Neural cell (in vitro differentiated cells): ENCODE measurements at regions not wholly inside any gene's neighbourhood (a gene's known extent, or its start where the extent isn't known, plus 50 kb on each side); places are given as distances from the start of the nearest gene placed in this dataset.

Experiments used
- H2AFZ ChIP-seq: fragments of 200-600, 300-800 bp; sonication (generic), shearing (Covaris generic); 2 replicates; pipeline ENCODE4 v1.6.0; 2014; ENCODE audit warnings: low read depth, mild to moderate bottlenecking, antibody characterized with exemption, low read length, moderate library complexity
- H3F3A ChIP-seq: fragments of 200-600 bp; shearing (Covaris generic); 2 replicates; pipeline ENCODE4 v1.6.1; 2016; ENCODE audit warnings: mild to moderate bottlenecking, moderate library complexity, mixed read lengths, antibody characterized with exemption, low read length; ENCODE audit not compliant: insufficient read depth, poor library complexity, severe bottlenecking
- H3K27ac ChIP-seq: fragments of 200-600, 300-800 bp; sonication (generic), shearing (Covaris generic); 2 replicates; pipeline ENCODE4 v1.5.1; 2014; ENCODE audit warnings: mild to moderate bottlenecking, low read length, moderate library complexity
- H3K27me3 ChIP-seq: fragments of 300-800, 200-600 bp; sonication (generic), shearing (Covaris generic); 2 replicates; pipeline ENCODE4 v1.6.0; 2014; ENCODE audit warnings: mild to moderate bottlenecking, low read depth, low read length, moderate library complexity; ENCODE audit not compliant: insufficient read depth
- H3K36me3 ChIP-seq: fragments of 300-800, 200-600 bp; sonication (generic), shearing (Covaris generic); 2 replicates; pipeline ENCODE4 v1.5.1; 2014; ENCODE audit warnings: mild to moderate bottlenecking, antibody characterized with exemption, low read length, moderate library complexity; ENCODE audit not compliant: insufficient read depth
- H3K4me2 ChIP-seq: fragments of 300-800, 200-600 bp; sonication (generic), shearing (Covaris generic); 2 replicates; pipeline ENCODE4 v1.6.0; 2014; ENCODE audit warnings: mild to moderate bottlenecking, low read length
- H3K4me3 ChIP-seq: fragments of 300-800, 200-600 bp; sonication (generic), shearing (Covaris generic); 2 replicates; pipeline ENCODE4 v1.5.1; 2014; ENCODE audit warnings: mild to moderate bottlenecking, low read length, moderate library complexity
- H3K79me2 ChIP-seq: fragments of 200-600 bp; shearing (Covaris generic); replicated peaks from 2 replicates; pipeline ENCODE4 v1.6.0; 2014; ENCODE audit warnings: mild to moderate bottlenecking, low read length, moderate library complexity; ENCODE audit not compliant: insufficient read depth
- H3K9ac ChIP-seq: fragments of 300-800, 200-600 bp; sonication (generic), shearing (Covaris generic); 2 replicates; pipeline ENCODE4 v1.6.1; 2016; ENCODE audit warnings: mild to moderate bottlenecking, low read length, mixed read lengths
- H3K9me2 ChIP-seq: fragments of 200-600 bp; shearing (Covaris generic); 2 replicates; pipeline ENCODE4 v1.6.1; 2016; ENCODE audit warnings: mild to moderate bottlenecking, low read length, mixed read lengths; ENCODE audit not compliant: insufficient read depth
- H3K9me3 ChIP-seq: fragments of 200-600, 300-800 bp; sonication (generic), shearing (Covaris generic); 2 replicates; pipeline ENCODE4 v1.6.1; 2016; ENCODE audit warnings: mild to moderate bottlenecking, mixed run types, low read length, moderate library complexity, mixed read lengths
- H4K20me1 ChIP-seq: fragments of 200-600 bp; shearing (Covaris generic); 2 replicates; pipeline ENCODE4 v1.6.1; 2016; ENCODE audit warnings: mild to moderate bottlenecking, mixed run types; ENCODE audit not compliant: insufficient read depth
- CTCF ChIP-seq: fragments of 450-650 bp; IDR thresholded peaks from 2 replicates; pipeline ENCODE4 v1.5.1; 2014; ENCODE audit warnings: antibody characterized with exemption, mild to moderate bottlenecking, moderate library complexity; ENCODE audit not compliant: poor library complexity, severe bottlenecking
- EP300 ChIP-seq: fragments of 450-650 bp; conservative IDR thresholded peaks from 2 replicates; pipeline ENCODE4 v1.6.1; 2014; ENCODE audit warnings: antibody characterized with exemption, mild to moderate bottlenecking, moderate library complexity; ENCODE audit not compliant: poor library complexity, severe bottlenecking
- EZH2 ChIP-seq: fragments of 200-600, 300-800 bp; shearing (Covaris generic), sonication (generic); IDR thresholded peaks from 2 replicates; pipeline ENCODE4 v1.6.1; 2014; ENCODE audit warnings: antibody characterized with exemption, low read length, borderline replicate concordance, mild to moderate bottlenecking; ENCODE audit not compliant: insufficient read depth, poor library complexity, severe bottlenecking
- MXI1 ChIP-seq: fragments of 450-650 bp; conservative IDR thresholded peaks from 2 replicates; pipeline ENCODE4 v1.6.1; 2014; ENCODE audit warnings: antibody characterized with exemption, mild to moderate bottlenecking; ENCODE audit not compliant: poor library complexity, severe bottlenecking
- POLR2AphosphoS5 ChIP-seq: IDR thresholded peaks from 2 replicates; pipeline ENCODE4 v1.6.1; 2012
- RAD21 ChIP-seq: fragments of 450-650 bp; conservative IDR thresholded peaks from 2 replicates; pipeline ENCODE4 v1.6.1; 2014; ENCODE audit warnings: antibody characterized with exemption, mild to moderate bottlenecking, moderate library complexity
- REST ChIP-seq: IDR thresholded peaks from 2 replicates; pipeline ENCODE4 v1.6.1; 2012; ENCODE audit warnings: borderline replicate concordance
- SMC3 ChIP-seq: fragments of 450-650 bp; conservative IDR thresholded peaks from 2 replicates; pipeline ENCODE4 v1.6.1; 2014; ENCODE audit warnings: antibody characterized with exemption, mild to moderate bottlenecking, moderate library complexity; ENCODE audit not compliant: poor library complexity
- TAF1 ChIP-seq: IDR thresholded peaks from 2 replicates; pipeline ENCODE4 v1.6.1; 2012; ENCODE audit warnings: low read depth

GRCh38 chr13:63291701-63292100 is 1876.1 kb upstream of the PCDH20 start:
- no peak overlapping the region for H2AFZ ChIP-seq
- no peak overlapping the region for H3K27ac ChIP-seq
- no peak for TF ChIP-seq EP300
- TF ChIP-seq TAF1: no peak
- TF ChIP-seq SMC3: no peak
- no peak for TF ChIP-seq REST
- no peak for TF ChIP-seq CTCF
- TF ChIP-seq MXI1: no peak
- TF ChIP-seq POLR2AphosphoS5: no peak
- TF ChIP-seq RAD21: no peak
- no peak for TF ChIP-seq EZH2

GRCh38 chr13:63288576-63288975 is 1872.9 kb upstream of the PCDH20 start:
- Histone ChIP-seq H3K27me3 (no peaks in the 10 kb centered on the region), H3K79me2 (no peaks in the 10 kb centered on the region), H3K4me2 (no peak overlapping the region), H3K4me3 (no peak overlapping the region), H3K9me3 (no peaks in the 10 kb centered on the region), H3K9ac (no peak overlapping the region), H3K9me2 (no peaks in the 10 kb centered on the region), H4K20me1 (no peaks in the 10 kb centered on the region), H3F3A (no peaks in the 10 kb centered on the region), H3K27ac (no peak overlapping the region), H2AFZ (no peak overlapping the region), H3K36me3 (no peaks in the 10 kb centered on the region)
- no peak for TF ChIP-seq CTCF
- no peak for TF ChIP-seq TAF1
- TF ChIP-seq REST: no peak
- TF ChIP-seq EZH2: no peak
- TF ChIP-seq SMC3: no peak
- TF ChIP-seq POLR2AphosphoS5: no peak

More at GRCh38 chr13:63291701-63292100, 1876.1 kb upstream of the PCDH20 start:
- Histone ChIP-seq H3K27me3 (no peaks in the 10 kb centered on the region), H3F3A (no peaks in the 10 kb centered on the region), H3K4me2 (no peak overlapping the region), H3K36me3 (no peaks in the 10 kb centered on the region), H3K9me2 (no peaks in the 10 kb centered on the region), H3K9ac (no peak overlapping the region), H3K9me3 (no peaks in the 10 kb centered on the region), H4K20me1 (no peaks in the 10 kb centered on the region), H3K4me3 (no peak overlapping the region), H3K79me2 (no peaks in the 10 kb centered on the region)
